Vagina (tissue), 2 donors: ENCODE measurements at regions not wholly inside any gene's neighbourhood (a gene's known extent, or its start where the extent isn't known, plus 50 kb on each side); places are given as distances from the start of the nearest gene placed in this dataset.

Source experiments
- POLR2A ChIP-seq, 2 donors: fragments of 450-650 bp; IDR thresholded peaks; one replicate each; pipeline ENCODE4 v1.6.1; 2017; ENCODE audit warnings: antibody characterized with exemption in 2 of 2, mild to moderate bottlenecking in 2 of 2, moderate library complexity in 2 of 2
- POLR2AphosphoS5 ChIP-seq, 2 donors: sonication (generic); formaldehyde crosslinking; IDR thresholded peaks; one replicate each; pipeline ENCODE4 v1.9.0; 2017; ENCODE audit warnings: antibody characterized with exemption in 2 of 2, mild to moderate bottlenecking in 2 of 2, low read depth in 1 of 2; ENCODE audit not compliant: insufficient read depth in 1 of 2

- TF ChIP-seq POLR2AphosphoS5 (IDR thresholded peaks at IDR 0.05; ENCODE audit: insufficient read depth in 1 of 2, low read depth in 1 of 2) (no peak), POLR2A (IDR thresholded peaks at IDR 0.05) (no peak)
Observed at GRCh38 chr7:12945901-12946300, 258.5 kb downstream of the ARL4A start.
